CD4-positive, alpha-beta T cell treated with Interleukin-4 for 4 hours (primary cell): ENCODE measurements at regions not wholly inside any gene's neighbourhood (a gene's known extent, or its start where the extent isn't known, plus 50 kb on each side); places are given as distances from the start of the nearest gene placed in this dataset.

Experiments used
- DNase-seq: peaks from one replicate; pipeline ENCODE4 v3.0.0-alpha.2; 2020

DNA sequence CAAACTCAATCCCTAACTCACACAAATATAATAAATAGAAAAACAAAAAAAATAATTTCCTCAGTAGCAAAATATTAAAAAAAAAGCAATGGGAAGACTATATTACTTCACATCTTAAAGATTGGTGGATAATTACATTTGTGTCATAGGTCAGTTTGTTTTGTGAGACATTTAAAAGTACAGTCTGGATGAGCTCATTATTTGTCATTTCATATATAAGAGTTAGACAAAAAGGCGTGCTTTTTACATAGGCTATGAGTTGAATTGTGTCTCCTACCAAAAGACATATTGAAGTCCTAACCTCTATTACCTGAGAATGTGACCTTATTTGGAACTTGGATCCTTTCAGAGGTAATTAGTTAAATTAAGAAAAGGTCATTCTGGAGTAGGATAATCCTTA is 710.1 kb upstream of the CBLB start:
- DNase-seq: no peak

DNA sequence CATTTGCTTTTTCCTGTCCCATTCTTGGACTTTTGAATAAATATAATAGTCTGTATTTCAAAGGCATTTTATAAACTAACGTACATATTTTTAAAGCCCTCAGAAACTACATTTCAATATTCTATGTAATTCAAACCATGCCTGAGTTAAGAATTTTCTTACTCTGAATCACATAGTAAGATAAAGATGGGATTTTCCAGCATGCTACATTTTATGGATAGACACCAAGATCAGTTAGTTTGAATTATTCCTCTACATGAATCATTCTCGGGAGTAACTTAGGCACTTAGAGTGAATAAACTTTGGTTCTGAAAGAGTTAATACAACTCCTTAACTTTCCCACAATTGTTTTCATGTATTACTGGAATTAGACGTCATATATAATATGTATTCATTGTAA is 713.3 kb upstream of the CBLB start:
- DNase-seq: no peak

DNA sequence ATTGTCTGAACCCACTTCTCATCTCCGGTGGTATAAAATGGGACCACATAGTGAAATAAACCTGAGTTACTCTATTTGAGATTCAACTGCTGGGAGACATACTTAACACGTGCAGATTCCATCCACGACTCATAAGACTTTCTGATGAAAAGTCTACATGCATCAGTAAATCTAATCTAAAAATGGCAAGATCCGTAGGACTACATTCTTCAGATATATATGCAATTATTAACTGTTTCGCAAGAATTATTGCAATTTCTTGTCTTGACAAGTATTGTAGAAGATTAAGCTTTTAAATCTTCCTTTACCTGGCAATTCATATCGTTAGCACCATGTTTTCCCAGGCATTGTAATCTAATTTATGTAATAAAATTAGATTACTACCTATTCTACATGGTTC is 718.7 kb upstream of the CBLB start:
- no peak for DNase-seq

GRCh38 chr3:106588739-106589138 is 719.9 kb upstream of the CBLB start:
- no peak for DNase-seq

DNA sequence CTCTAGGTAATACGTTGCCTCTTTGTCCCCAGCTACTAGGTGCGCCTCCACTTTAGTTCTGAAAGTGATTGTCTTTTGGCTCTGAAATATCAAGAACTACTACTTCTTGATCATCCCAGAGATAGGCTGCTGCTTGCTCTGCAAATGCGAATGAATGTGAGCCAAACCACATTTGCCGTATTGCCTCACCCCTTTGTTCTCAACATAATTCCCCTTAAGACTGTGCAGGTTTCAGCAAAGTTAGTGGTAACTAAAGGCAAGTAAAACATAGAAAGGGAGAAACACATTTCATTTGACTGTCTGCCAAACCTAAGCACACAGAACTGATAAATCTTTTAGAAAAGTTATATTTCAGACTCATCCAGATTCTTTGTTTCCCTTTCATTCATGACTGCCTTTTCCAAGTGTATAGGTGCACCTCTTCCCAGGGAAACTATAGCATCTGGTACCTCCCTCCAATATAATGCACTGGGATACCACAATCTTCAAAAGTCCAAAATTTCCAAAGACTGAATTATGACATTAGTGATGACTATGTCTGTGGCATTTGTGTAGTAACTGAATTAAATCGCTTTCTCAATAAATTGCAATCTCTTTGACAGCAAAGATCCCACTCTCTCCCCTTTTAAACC is 720.6 kb upstream of the CBLB start:
- no peak for DNase-seq

DNA sequence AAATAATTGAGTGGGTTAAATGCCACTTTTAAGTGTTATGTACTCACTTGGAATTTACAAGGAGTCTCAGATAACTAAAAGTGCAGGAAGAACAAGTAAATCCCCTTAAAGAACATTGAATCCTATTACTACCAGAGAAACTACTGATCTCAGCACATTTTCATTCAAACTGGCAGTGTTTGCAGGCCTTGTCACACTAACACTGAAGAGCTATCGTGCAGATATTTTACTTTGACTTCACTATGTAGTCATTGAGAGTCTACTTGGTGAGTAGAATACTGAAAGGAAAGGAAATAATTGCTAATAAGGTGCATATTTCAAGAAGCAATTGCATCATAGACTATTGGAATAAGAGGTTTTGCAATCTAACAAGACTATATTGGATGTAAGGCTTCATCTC is 721.4 kb upstream of the CBLB start:
- no peak for DNase-seq

DNA sequence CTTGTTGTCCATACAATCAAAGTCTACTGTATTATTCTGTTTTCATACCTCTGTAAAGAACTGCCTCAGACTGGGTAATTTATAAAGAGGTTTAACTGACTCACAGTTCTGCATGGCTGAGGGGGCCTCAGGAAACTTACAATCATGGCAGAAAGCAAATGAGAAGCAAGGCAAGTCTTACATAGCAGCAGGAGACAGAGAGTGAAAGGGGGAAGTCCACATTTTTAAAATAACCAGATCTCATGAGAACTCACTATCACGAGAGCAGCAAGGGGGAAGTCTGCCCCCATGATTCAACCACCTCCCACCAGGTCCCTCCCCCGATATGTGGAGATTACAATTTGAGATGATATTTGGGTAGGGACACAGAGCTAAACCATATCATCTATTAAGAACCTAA is 724.6 kb upstream of the CBLB start:
- no peak for DNase-seq

- peak; percentile 73 for DNase-seq
These were observed 741.0 kb upstream of the CBLB start for GRCh38 chr3:106609666-106610301.

DNA sequence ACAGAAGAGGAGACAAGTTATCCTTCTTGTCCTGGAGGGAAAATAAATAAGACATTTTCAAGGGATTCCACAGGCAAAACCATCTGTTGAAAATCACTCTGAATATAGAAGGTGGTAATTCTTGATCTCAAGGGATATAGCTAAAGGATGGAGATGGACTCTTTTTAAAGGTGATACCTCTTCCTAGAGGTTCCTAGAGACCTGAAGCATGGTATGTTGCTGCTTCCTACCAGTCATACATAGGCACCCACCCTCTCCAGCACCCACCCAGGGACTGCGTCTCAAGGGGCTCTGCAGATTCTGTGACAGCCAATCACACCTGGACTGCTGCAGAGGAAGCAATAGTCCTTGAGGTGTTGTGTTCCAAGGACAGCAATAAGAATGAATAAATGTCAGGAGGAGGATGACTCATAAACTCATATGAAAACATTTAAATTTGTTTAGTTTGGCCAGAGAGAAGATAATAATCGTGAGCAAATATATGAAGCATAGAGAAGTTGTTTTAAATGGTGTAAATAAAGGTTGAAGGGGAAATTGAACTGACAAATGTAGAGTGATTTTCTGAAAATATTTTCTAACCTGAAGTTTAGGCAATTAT is 741.6 kb upstream of the CBLB start:
- DNase-seq: no peak

- no peak for DNase-seq
These were observed 742.3 kb upstream of the CBLB start for GRCh38 chr3:106611116-106611515.

DNA sequence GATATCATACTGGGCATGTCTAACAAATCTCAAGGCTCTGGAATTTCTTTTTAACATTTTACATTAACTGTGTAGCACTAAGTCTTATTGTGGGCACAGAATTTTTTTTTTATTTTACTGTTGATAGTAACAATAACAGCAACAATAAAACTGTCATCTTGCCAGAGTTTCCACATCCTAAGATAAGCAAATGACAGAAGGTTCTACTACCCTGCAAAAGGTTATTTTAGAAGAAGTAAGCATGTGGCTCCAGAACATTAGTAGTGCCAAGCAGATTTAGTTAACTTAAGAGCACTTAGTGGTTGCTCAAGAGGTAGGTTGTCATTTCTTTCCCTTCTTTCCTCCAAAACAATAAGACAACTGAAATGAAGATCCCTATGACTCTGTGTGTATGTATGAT is 743.0 kb upstream of the CBLB start:
- no peak for DNase-seq

- no peak for DNase-seq
These were observed 747.7 kb upstream of the CBLB start for GRCh38 chr3:106616556-106616955.

- DNase-seq: no peak
These were observed 748.5 kb upstream of the CBLB start for GRCh38 chr3:106617276-106617675.

DNA sequence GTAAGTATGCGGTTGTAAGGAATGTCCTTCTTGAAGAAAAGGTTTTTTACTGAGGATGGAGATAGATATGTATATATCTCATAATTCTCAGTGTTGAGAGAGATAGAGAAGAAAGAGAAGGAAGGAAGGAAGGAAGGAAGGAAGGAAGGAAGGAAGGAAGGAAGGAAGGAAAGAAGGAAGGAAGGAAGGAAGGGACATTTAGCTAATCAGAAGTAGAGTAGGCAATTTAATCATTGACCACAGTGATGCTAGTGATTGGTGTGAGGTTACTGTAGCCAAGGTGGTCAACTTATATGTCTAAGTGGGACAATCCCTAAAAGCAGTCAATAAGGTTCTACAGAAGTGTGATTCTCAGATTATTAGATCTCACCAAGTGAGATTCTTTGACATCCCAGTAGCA is 751.8 kb upstream of the CBLB start:
- DNase-seq: no peak

GRCh38 chr3:106624154-106624553 is 753.1 kb upstream of the CCDC54 start:
- no peak for DNase-seq

DNA sequence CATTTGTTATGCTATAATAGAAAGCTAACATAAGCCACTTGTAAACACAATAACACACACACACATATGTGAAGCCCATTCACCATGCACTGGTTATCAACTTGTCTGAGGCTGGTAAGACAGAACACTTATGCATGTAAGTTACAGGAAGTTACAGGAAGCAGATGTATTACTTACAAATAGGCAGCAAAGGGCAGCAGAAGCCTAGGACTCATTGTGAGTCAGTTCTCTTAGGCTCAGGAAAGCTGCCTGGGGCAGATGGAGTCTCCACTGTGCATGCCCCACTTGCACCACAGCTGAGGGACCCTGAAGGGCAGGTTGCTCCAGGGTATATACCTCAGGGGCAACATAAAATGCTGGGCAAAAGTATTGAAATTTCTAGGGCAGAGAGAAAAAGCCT is 748.8 kb upstream of the CCDC54 start:
- no peak for DNase-seq

GRCh38 chr3:106629215-106629832 is 747.9 kb upstream of the CCDC54 start:
- no peak for DNase-seq

GRCh38 chr3:106631373-106632108 is 745.7 kb upstream of the CCDC54 start:
- no peak for DNase-seq

GRCh38 chr3:106635271-106635670 is 742.0 kb upstream of the CCDC54 start:
- DNase-seq: no peak

DNA sequence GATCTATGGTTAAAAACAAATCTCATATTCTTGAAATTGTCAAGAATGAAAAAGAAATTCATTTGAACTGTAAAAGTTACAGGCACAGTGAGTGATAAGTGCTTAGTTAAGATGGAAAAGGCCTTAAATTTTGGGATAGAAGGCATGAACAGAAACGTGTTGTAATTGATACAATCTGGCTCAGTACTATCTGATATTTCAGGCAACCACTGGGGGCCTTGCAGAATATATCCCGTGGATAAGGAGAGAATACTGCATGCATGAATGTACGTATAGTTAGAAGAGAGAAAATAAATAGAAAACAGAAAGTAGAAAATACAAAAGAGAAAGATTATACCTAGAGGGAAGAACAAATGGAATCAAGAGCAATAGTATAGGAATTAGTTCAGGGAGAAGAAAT is 741.4 kb upstream of the CCDC54 start:
- DNase-seq: no peak

DNA sequence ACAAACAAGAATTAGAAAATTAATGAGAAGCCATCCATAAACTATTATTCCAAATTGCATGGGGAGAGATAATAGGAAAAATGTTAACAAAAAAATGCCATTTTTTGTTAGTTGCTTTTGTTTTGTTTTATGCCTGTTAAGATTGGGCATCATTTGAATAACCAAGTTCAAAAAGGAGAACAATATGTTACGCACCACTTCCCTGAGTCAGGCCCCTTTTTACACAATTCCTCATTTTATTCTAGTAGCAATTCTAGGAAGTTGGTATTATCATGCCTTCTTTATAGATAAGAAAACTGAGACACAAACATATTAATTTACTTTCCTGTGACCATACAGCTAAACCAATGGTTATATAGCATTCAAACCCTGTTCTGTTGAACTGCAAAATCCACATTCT is 736.9 kb upstream of the CCDC54 start:
- no peak for DNase-seq

- DNase-seq: no peak
These were observed 735.1 kb upstream of the CCDC54 start for GRCh38 chr3:106642161-106642560.

GRCh38 chr3:106643684-106644161 is 733.5 kb upstream of the CCDC54 start:
- DNase-seq: no peak
